ENCODE measurements at regions not wholly inside any gene's neighbourhood (a gene's known extent, or its start where the extent isn't known, plus 50 kb on each side); places are given as distances from the start of the nearest gene placed in this dataset.

DNA sequence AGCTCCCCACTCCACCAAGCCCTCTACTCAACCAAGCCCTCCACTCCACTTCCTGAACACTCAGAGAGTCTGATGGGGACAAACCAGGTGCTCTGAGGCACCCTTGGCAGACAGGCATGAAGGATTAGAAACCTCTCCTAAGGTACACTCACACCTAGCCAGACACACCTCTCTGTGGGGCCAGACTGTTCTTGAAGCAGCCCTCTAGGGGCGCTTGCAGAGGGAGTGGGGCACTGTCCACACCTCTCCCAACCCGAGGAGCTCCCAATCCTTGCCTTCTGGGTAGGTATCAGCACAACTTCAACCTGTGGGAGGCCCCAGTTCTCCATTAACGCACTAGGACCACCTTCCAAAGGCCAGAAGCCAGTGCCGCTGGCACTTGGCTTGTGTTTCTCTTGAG lies 108.7 kb upstream of the VSTM2B start:
- TF ChIP-seq CTCF (IDR thresholded peaks at IDR 0.05; ENCODE audit: low read depth, low read length) (no peak), EZH2phosphoT487 (IDR thresholded peaks at IDR 0.05; ENCODE audit: low read depth) (no peak)
